CD4-positive, alpha-beta T cell treated with Interleukin-17A for 1 hour (primary cell): ENCODE measurements at regions not wholly inside any gene's neighbourhood (a gene's known extent, or its start where the extent isn't known, plus 50 kb on each side); places are given as distances from the start of the nearest gene placed in this dataset.
"Not testable (repeated sequence)": the region's sequence is repeated elsewhere in the genome, so short reads cannot be mapped to it uniquely, and the experiment has no call there.

Experiments
- DNase-seq: peaks from one replicate; pipeline ENCODE4 v3.0.0-alpha.2; 2020

GRCh38 chr14:53448682-53449081 is 295.6 kb upstream of the DDHD1 start:
- DNase-seq = no peak

- no peak for DNase-seq
Observed at GRCh38 chr14:53444677-53445312, 291.7 kb upstream of the DDHD1 start.

GRCh38 chr14:53441789-53442188 is 288.7 kb upstream of the DDHD1 start:
- no peak for DNase-seq

- no peak for DNase-seq
Observed at GRCh38 chr14:53437858-53438257, 284.7 kb upstream of the DDHD1 start.

- peak; percentile 1 for DNase-seq
Observed at GRCh38 chr14:53432378-53432802, 279.3 kb upstream of the DDHD1 start.

GRCh38 chr14:53430870-53431269 is 277.7 kb upstream of the DDHD1 start:
- DNase-seq = no peak

- no peak for DNase-seq
Observed at GRCh38 chr14:53412819-53413675, 259.9 kb upstream of the DDHD1 start.

GRCh38 chr14:53411125-53411524 is 258.0 kb upstream of the DDHD1 start:
- DNase-seq = no peak

- DNase-seq = no peak
Observed at GRCh38 chr14:53409969-53410368, 256.8 kb upstream of the DDHD1 start.

- DNase-seq = no peak
Observed at GRCh38 chr14:53409289-53409688, 256.2 kb upstream of the DDHD1 start.

- no peak for DNase-seq
Observed at GRCh38 chr14:53408175-53408879, 255.2 kb upstream of the DDHD1 start.

- DNase-seq = no peak
Observed at GRCh38 chr14:53406519-53406918, 253.4 kb upstream of the DDHD1 start.

GRCh38 chr14:53401646-53402045 is 248.5 kb upstream of the DDHD1 start:
- DNase-seq = no peak

GRCh38 chr14:53399057-53399456 is 245.9 kb upstream of the DDHD1 start:
- no peak for DNase-seq

- DNase-seq = no peak
Observed at GRCh38 chr14:53398616-53399015, 245.5 kb upstream of the DDHD1 start.

GRCh38 chr14:53395267-53395666 is 242.1 kb upstream of the DDHD1 start:
- DNase-seq = not testable (repeated sequence)

- DNase-seq = no peak
Observed at GRCh38 chr14:53391631-53392285, 238.6 kb upstream of the DDHD1 start.

GRCh38 chr14:53391156-53391555 is 238.0 kb upstream of the DDHD1 start:
- no peak for DNase-seq

- DNase-seq = no peak
Observed at GRCh38 chr14:53390008-53390407, 236.9 kb upstream of the DDHD1 start.

- DNase-seq = no peak
Observed at GRCh38 chr14:53389202-53389601, 236.1 kb upstream of the DDHD1 start.

- DNase-seq = no peak
Observed at GRCh38 chr14:53386362-53386761, 233.2 kb upstream of the DDHD1 start.

- no peak for DNase-seq
Observed at GRCh38 chr14:53384536-53384935, 231.4 kb upstream of the DDHD1 start.

- DNase-seq = no peak
Observed at GRCh38 chr14:53384073-53384472, 230.9 kb upstream of the DDHD1 start.
